Neural progenitor cell (in vitro differentiated cells): ENCODE measurements at regions not wholly inside any gene's neighbourhood (a gene's known extent, or its start where the extent isn't known, plus 50 kb on each side); places are given as distances from the start of the nearest gene placed in this dataset.

ENCODE experiments used
- DNase-seq: peaks from one replicate; pipeline ENCODE4 v3.0.0-alpha.2; 2016; ENCODE audit warnings: low spot score
- H2AFZ ChIP-seq: fragments of 200-600 bp; sonication (generic); replicated peaks from 2 replicates; pipeline ENCODE4 v1.6.1; 2016; ENCODE audit warnings: antibody characterized with exemption
- H3F3A ChIP-seq: fragments of 200-600 bp; sonication (generic); 2 replicates; pipeline ENCODE4 v1.6.1; 2016; ENCODE audit warnings: antibody characterized with exemption, low read depth
- H3K27ac ChIP-seq: fragments of 200-600 bp; sonication (generic); 2 replicates; pipeline ENCODE4 v1.5.1; 2016; ENCODE audit warnings: mild to moderate bottlenecking
- H3K27me3 ChIP-seq: fragments of 200-600 bp; sonication (generic); 2 replicates; pipeline ENCODE4 v1.6.1; 2016; ENCODE audit warnings: mild to moderate bottlenecking, moderate library complexity
- H3K36me3 ChIP-seq: fragments of 200-600 bp; sonication (generic); 2 replicates; pipeline ENCODE4 v1.5.1; 2016
- H3K4me1 ChIP-seq: fragments of 200-600 bp; sonication (generic); 2 replicates; pipeline ENCODE4 v1.6.1; 2016; ENCODE audit warnings: mixed run types
- H3K4me2 ChIP-seq: fragments of 200-600 bp; sonication (generic); 2 replicates; pipeline ENCODE4 v1.6.1; 2016
- H3K4me3 ChIP-seq: fragments of 200-600 bp; sonication (generic); 2 replicates; pipeline ENCODE4 v1.5.1; 2016
- H3K79me2 ChIP-seq: fragments of 200-600 bp; sonication (generic); 2 replicates; pipeline ENCODE4 v1.6.1; 2016; ENCODE audit warnings: low read depth
- H3K9ac ChIP-seq: fragments of 200-600 bp; sonication (generic); 2 replicates; pipeline ENCODE4 v1.6.1; 2016
- H3K9me3 ChIP-seq: fragments of 200-600 bp; sonication (generic); 2 replicates; pipeline ENCODE4 v1.5.1; 2016; ENCODE audit warnings: low read depth
- H4K20me1 ChIP-seq: fragments of 200-600 bp; sonication (generic); 2 replicates; pipeline ENCODE4 v1.6.1; 2016; ENCODE audit warnings: low read depth
- H3K27ac Mint-ChIP-seq: 3 replicates; pipeline ENCODE4 v1.8.0; 2021; ENCODE audit warnings: mixed read lengths
- H3K27me3 Mint-ChIP-seq: 2 replicates; pipeline ENCODE4 v1.8.0; 2022; ENCODE audit warnings: low read depth, mild to moderate bottlenecking, inconsistent platforms, moderate library complexity, mixed read lengths; ENCODE audit not compliant: insufficient read depth
- H3K36me3 Mint-ChIP-seq: 3 replicates; pipeline ENCODE4 v1.8.0; 2021; ENCODE audit warnings: mixed read lengths
- H3K4me1 Mint-ChIP-seq: 3 replicates; pipeline ENCODE4 v1.8.0; 2021; ENCODE audit warnings: mixed read lengths
- H3K4me3 Mint-ChIP-seq: 3 replicates; pipeline ENCODE4 v1.8.0; 2021; ENCODE audit warnings: mild to moderate bottlenecking, moderate library complexity, mixed read lengths
- H3K9me3 Mint-ChIP-seq: 3 replicates; pipeline ENCODE4 v1.8.0; 2020; ENCODE audit warnings: mixed read lengths
- CTCF ChIP-seq: fragments of 200-600 bp; sonication (generic); IDR thresholded peaks from 2 replicates; pipeline ENCODE4 v1.5.1; 2017; ENCODE audit warnings: antibody characterized with exemption, mild to moderate bottlenecking
- EZH2 ChIP-seq: fragments of 200-600 bp; sonication (generic); IDR thresholded peaks from 2 replicates; pipeline ENCODE4 v1.6.1; 2017; ENCODE audit warnings: antibody characterized with exemption, mild to moderate bottlenecking, moderate library complexity
- EZH2phosphoT487 ChIP-seq: fragments of 200-600 bp; sonication (generic); IDR thresholded peaks from 2 replicates; pipeline ENCODE4 v1.6.1; 2017; ENCODE audit warnings: antibody characterized with exemption

- H3K4me3 ChIP-seq, result no peak overlapping the region
- TF ChIP-seq CTCF (no peak), EZH2phosphoT487 (no peak), EZH2 (no peak)
- H4K20me1 ChIP-seq, result no peaks in the 10 kb centered on the region
- Mint-ChIP-seq H3K4me1 (peaks cover 17% of the 10 kb centered on the region), H3K9me3 (peaks cover 3% of the 10 kb centered on the region), H3K4me3 (no peak overlapping the region), H3K27ac (no peak overlapping the region), H3K27me3 (peaks cover 7% of the 10 kb centered on the region), H3K36me3 (no peaks in the 10 kb centered on the region)
- H3K27me3 ChIP-seq, result no peaks in the 10 kb centered on the region
- H3K79me2 ChIP-seq, result no peaks in the 10 kb centered on the region
- no peaks in the 10 kb centered on the region for H3K9me3 ChIP-seq
- H3F3A ChIP-seq, result no peaks in the 10 kb centered on the region
- H3K4me2 ChIP-seq, result no peak overlapping the region
- H3K4me1 ChIP-seq, result peaks cover 8% of the 10 kb centered on the region
- no peaks in the 10 kb centered on the region for H3K36me3 ChIP-seq
- H3K9ac ChIP-seq, result no peak overlapping the region
- H2AFZ ChIP-seq, result no peak overlapping the region
- no peak overlapping the region for H3K27ac ChIP-seq
- DNase-seq, result no peak
These were observed 453.9 kb downstream of the BRD1 start for GRCh38 chr22:49373801-49374226.

GRCh38 chr22:49373289-49373666 is 454.4 kb downstream of the BRD1 start:
- no peak overlapping the region for H3K27ac Mint-ChIP-seq

GRCh38 chr22:49372530-49373288 is 455.0 kb downstream of the BRD1 start:
- Histone ChIP-seq H3K27me3 (no peaks in the 10 kb centered on the region), H3K27ac (no peak overlapping the region), H3K9me3 (no peaks in the 10 kb centered on the region), H2AFZ (no peak overlapping the region), H3K4me2 (no peak overlapping the region), H3F3A (no peaks in the 10 kb centered on the region), H3K4me3 (no peak overlapping the region), H3K9ac (no peak overlapping the region), H3K4me1 (peaks cover 8% of the 10 kb centered on the region), H3K36me3 (no peaks in the 10 kb centered on the region), H3K79me2 (no peaks in the 10 kb centered on the region), H4K20me1 (no peaks in the 10 kb centered on the region)
- Mint-ChIP-seq H3K27ac (no peak overlapping the region), H3K36me3 (no peaks in the 10 kb centered on the region), H3K4me1 (peaks cover 17% of the 10 kb centered on the region), H3K4me3 (no peak overlapping the region), H3K27me3 (peaks cover 6% of the 10 kb centered on the region), H3K9me3 (peaks cover 3% of the 10 kb centered on the region)
- peak; percentile 43 for DNase-seq
- TF ChIP-seq CTCF (no peak), EZH2phosphoT487 (no peak), EZH2 (no peak)

More at GRCh38 chr22:49373289-49373666, 454.4 kb downstream of the BRD1 start:
- Histone ChIP-seq H3K9me3 (no peaks in the 10 kb centered on the region), H2AFZ (no peak overlapping the region), H3K27ac (no peak overlapping the region), H3K4me2 (no peak overlapping the region), H3K4me3 (no peak overlapping the region), H3K27me3 (no peaks in the 10 kb centered on the region), H3F3A (no peaks in the 10 kb centered on the region), H3K9ac (no peak overlapping the region), H3K36me3 (no peaks in the 10 kb centered on the region), H3K79me2 (no peaks in the 10 kb centered on the region), H3K4me1 (peaks cover 8% of the 10 kb centered on the region), H4K20me1 (no peaks in the 10 kb centered on the region)
- H3K9me3 Mint-ChIP-seq, result peaks cover 3% of the 10 kb centered on the region
- no peak overlapping the region for H3K4me3 Mint-ChIP-seq
- H3K4me1 Mint-ChIP-seq, result peaks cover 17% of the 10 kb centered on the region
- no peaks in the 10 kb centered on the region for H3K36me3 Mint-ChIP-seq
- DNase-seq, result no peak
- TF ChIP-seq EZH2 (no peak), EZH2phosphoT487 (no peak), CTCF (no peak)
- peaks cover 7% of the 10 kb centered on the region for H3K27me3 Mint-ChIP-seq
